ENCODE measurements at regions not wholly inside any gene's neighbourhood (a gene's known extent, or its start where the extent isn't known, plus 50 kb on each side); places are given as distances from the start of the nearest gene placed in this dataset.

GRCh38 chr14:39859314-39859713 is 427.1 kb upstream of the FBXO33 start:
- intact Hi-C loops (cut with DNase I) = no loop called here
- H3K4me3 ChIP-seq = no peak overlapping the region
- H3K27ac ChIP-seq = no peak overlapping the region
- H3K36me3 ChIP-seq = no peaks in the 10 kb centered on the region
- no peak for DNase-seq (ENCODE audit: extremely low spot score in 2 of 2)
- no peaks in the 10 kb centered on the region for H3K9me3 ChIP-seq
- H3K27me3 ChIP-seq = no peaks in the 10 kb centered on the region
- TF ChIP-seq, protein P1, sequence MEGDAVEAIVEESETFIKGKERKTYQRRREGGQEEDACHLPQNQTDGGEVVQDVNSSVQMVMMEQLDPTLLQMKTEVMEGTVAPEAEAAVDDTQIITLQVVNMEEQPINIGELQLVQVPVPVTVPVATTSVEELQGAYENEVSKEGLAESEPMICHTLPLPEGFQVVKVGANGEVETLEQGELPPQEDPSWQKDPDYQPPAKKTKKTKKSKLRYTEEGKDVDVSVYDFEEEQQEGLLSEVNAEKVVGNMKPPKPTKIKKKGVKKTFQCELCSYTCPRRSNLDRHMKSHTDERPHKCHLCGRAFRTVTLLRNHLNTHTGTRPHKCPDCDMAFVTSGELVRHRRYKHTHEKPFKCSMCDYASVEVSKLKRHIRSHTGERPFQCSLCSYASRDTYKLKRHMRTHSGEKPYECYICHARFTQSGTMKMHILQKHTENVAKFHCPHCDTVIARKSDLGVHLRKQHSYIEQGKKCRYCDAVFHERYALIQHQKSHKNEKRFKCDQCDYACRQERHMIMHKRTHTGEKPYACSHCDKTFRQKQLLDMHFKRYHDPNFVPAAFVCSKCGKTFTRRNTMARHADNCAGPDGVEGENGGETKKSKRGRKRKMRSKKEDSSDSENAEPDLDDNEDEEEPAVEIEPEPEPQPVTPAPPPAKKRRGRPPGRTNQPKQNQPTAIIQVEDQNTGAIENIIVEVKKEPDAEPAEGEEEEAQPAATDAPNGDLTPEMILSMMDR (IDR thresholded peaks at IDR 0.05) = no peak
- TF ChIP-seq POLR2AphosphoS5 (IDR thresholded peaks at IDR 0.05; ENCODE audit: insufficient read depth in 1 of 2, low read depth in 1 of 2) (no peak), POLR2A (IDR thresholded peaks at IDR 0.05) (no peak)
- no peaks in the 10 kb centered on the region for H3K4me1 ChIP-seq

GRCh38 chr14:39857376-39858055 is 425.3 kb upstream of the FBXO33 start:
- intact Hi-C loops (cut with DNase I) = no loop called here
- H3K9me3 ChIP-seq = no peaks in the 10 kb centered on the region
- H3K27me3 ChIP-seq = no peaks in the 10 kb centered on the region
- H3K4me1 ChIP-seq = no peaks in the 10 kb centered on the region
- TF ChIP-seq, protein P1 (IDR thresholded peaks at IDR 0.05) = no peak
- no peak for TF ChIP-seq POLR2A (IDR thresholded peaks at IDR 0.05)
- TF ChIP-seq POLR2AphosphoS5 (IDR thresholded peaks at IDR 0.05; ENCODE audit: insufficient read depth in 1 of 2, low read depth in 1 of 2) = no peak
- H3K4me3 ChIP-seq = no peak overlapping the region
- no peaks in the 10 kb centered on the region for H3K36me3 ChIP-seq
- no peak for DNase-seq (ENCODE audit: extremely low spot score in 2 of 2)
- no peak overlapping the region for H3K27ac ChIP-seq

DNA sequence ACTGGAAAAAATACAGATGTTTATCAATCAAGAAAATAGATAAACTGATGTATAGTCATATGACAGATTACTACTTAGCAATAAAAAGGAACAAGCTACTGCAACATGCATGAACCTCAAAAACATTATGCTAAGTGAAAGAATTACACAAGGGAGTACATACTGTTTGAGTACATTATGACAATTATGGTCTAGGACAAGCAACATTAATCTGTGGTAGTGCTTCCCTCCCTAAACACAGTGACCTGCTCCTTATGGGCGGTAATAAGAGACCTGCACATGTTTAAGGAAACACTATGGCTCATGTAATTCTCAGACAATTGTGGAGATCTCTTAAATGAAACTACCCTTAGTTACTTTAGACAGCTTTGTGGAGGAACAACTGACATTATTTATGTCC is 421.2 kb upstream of the FBXO33 start:
- intact Hi-C loops (cut with DNase I) = no loop called here
- DNase-seq (ENCODE audit: extremely low spot score in 2 of 2) = no peak
- TF ChIP-seq POLR2A (IDR thresholded peaks at IDR 0.05) (no peak), POLR2AphosphoS5 (IDR thresholded peaks at IDR 0.05; ENCODE audit: insufficient read depth in 1 of 2, low read depth in 1 of 2) (no peak)
- TF ChIP-seq, protein P1 (IDR thresholded peaks at IDR 0.05) = no peak
- no peaks in the 10 kb centered on the region for H3K36me3 ChIP-seq
- H3K27me3 ChIP-seq = no peaks in the 10 kb centered on the region
- no peak overlapping the region for H3K4me3 ChIP-seq
- H3K4me1 ChIP-seq = no peaks in the 10 kb centered on the region
- H3K9me3 ChIP-seq = no peaks in the 10 kb centered on the region
- H3K27ac ChIP-seq = no peak overlapping the region

DNA sequence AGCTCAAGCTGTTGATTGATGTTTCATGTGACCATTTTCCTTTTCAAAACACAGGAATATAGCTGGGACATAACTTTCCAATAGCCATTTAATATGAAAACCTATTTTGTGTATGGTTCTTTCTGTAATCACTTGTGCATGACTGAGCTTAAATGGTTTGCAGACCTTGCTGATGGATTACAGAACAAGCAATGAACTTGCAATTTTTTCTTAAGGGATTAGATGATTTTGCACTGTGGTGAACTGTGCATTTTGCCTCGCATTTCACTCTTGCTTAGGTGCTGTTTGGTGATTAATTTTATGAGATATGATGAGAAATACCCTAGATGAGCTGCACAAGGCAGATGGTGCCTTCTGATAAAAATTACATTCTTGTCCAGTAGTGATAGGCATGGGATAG is 419.0 kb upstream of the FBXO33 start:
- H3K27me3 ChIP-seq = no peaks in the 10 kb centered on the region
- H3K9me3 ChIP-seq = no peaks in the 10 kb centered on the region
- H3K4me3 ChIP-seq = no peak overlapping the region
- H3K4me1 ChIP-seq = no peaks in the 10 kb centered on the region
- intact Hi-C loops (cut with DNase I) = no loop called here
- no peaks in the 10 kb centered on the region for H3K36me3 ChIP-seq
- DNase-seq (ENCODE audit: extremely low spot score in 2 of 2) = no peak
- H3K27ac ChIP-seq = no peak overlapping the region
- TF ChIP-seq, protein P1 (IDR thresholded peaks at IDR 0.05) = no peak
- no peak for TF ChIP-seq POLR2A (IDR thresholded peaks at IDR 0.05)
- TF ChIP-seq POLR2AphosphoS5 (IDR thresholded peaks at IDR 0.05; ENCODE audit: insufficient read depth in 1 of 2, low read depth in 1 of 2) = no peak

DNA sequence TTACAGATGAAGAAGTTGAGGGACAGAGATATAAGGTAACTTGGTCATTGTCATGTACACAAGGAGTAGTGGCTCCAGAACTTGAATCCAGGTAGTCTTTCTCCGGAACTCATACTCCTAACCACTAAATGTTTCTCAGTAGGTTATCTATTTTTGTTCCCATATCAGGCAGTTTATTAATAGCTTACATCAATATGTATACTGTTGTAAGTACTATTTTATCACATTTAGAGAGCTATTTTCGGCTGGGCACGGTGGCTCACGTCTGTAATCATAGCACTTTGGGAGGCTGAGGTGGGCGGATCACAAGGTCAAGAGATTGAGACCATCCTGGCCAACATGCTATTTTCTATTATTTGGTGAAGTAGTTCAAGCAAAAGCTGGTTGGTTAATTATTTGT is 415.6 kb upstream of the FBXO33 start:
- intact Hi-C loops (cut with DNase I) = no loop called here
- no peak for DNase-seq (ENCODE audit: extremely low spot score in 2 of 2)

More for the DNA sequence above, 415.6 kb upstream of the FBXO33 start:
- TF ChIP-seq, protein P1 (IDR thresholded peaks at IDR 0.05) = no peak
- TF ChIP-seq POLR2AphosphoS5 (IDR thresholded peaks at IDR 0.05; ENCODE audit: insufficient read depth in 1 of 2, low read depth in 1 of 2) (no peak), POLR2A (IDR thresholded peaks at IDR 0.05) (no peak)
- Histone ChIP-seq H3K4me3 (no peak overlapping the region), H3K4me1 (no peaks in the 10 kb centered on the region), H3K27me3 (no peaks in the 10 kb centered on the region), H3K36me3 (no peaks in the 10 kb centered on the region), H3K27ac (no peak overlapping the region), H3K9me3 (no peaks in the 10 kb centered on the region)
